K562 (cell line): ENCODE measurements at regions not wholly inside any gene's neighbourhood (a gene's known extent, or its start where the extent isn't known, plus 50 kb on each side); places are given as distances from the start of the nearest gene placed in this dataset.

Experiments
- ATAC-seq: fragments of 200-7000 bp; cut with Tn5 transposase; 3 replicates; pipeline ENCODE4 v1.9.1; 2020; ENCODE audit warnings: moderate library complexity
- BruUV-seq: library from RNA; stranded (reverse); fragments of 400-500 nt; replicated peaks from 2 replicates; lab custom pipeline; 2021; lab: Mats Ljungman, UMichigan
- CTCF ChIA-PET: fragments of 300-600 bp; formaldehyde crosslinking; extraction: SDS; loops from one replicate; lab custom pipeline; 2021; ENCODE audit warnings: low intra/inter-chr PET ratio; lab: Yijun Ruan, JAX
- POLR2A ChIA-PET: fragments of 300-600, 350-650 bp; sonication (Branson Sonifier 250); formaldehyde crosslinking; extraction: SDS; loops from one replicate; lab custom pipeline; 2021; ENCODE audit warnings: antibody characterized with exemption, inconsistent platforms; lab: Yijun Ruan, JAX
- DNase-seq, 4 experiments: peaks; one replicate each; pipeline versions ENCODE4 v3.0.0 to v3.0.0-alpha.2; 2011 to 2018; ENCODE audit warnings: low spot score in 3 of 4, mixed read lengths in 3 of 4; ENCODE audit errors: extremely low read depth in 1 of 4
- FAIRE-seq: peaks from 2 replicates; lab custom pipeline; 2011; peaks lifted over from hg19 to GRCh38; lab: Jason Lieb, UNC
- H2AFZ ChIP-seq: 2 replicates; pipeline ENCODE4 v1.6.0; 2011; ENCODE audit warnings: low read depth, low read length, control low read depth, inconsistent platforms
- H3K27ac ChIP-seq: fragments of 200-600 bp; 3 replicates; pipeline ENCODE4 v1.8.0; 2011; ENCODE audit warnings: low read depth, mild to moderate bottlenecking, control low read depth, inconsistent platforms, low read length, moderate library complexity, mixed read lengths; ENCODE audit errors: extremely low read depth
- H3K27me3 ChIP-seq, 2 experiments: fragments of 300-600 bp in 1 of 2; 2 replicates in 1 of 2; 3 replicates in 1 of 2; pipeline versions ENCODE4 v1.6.0 to v1.8.0; 2011; ENCODE audit warnings: inconsistent platforms in 2 of 2, low read length in 2 of 2, mild to moderate bottlenecking in 1 of 2, mixed read lengths in 1 of 2, moderate library complexity in 1 of 2; ENCODE audit not compliant: control insufficient read depth in 2 of 2, insufficient read depth in 2 of 2
- H3K36me3 ChIP-seq: fragments of 300-600 bp; 3 replicates; pipeline ENCODE4 v1.8.0; 2011; ENCODE audit warnings: mild to moderate bottlenecking, low read length, inconsistent platforms; ENCODE audit not compliant: control insufficient read depth, insufficient read depth
- H3K4me1 ChIP-seq, 2 experiments: fragments of 200-600 bp in 1 of 2; replicated peaks in 1 of 2; 2 replicates in 1 of 2; 3 replicates in 1 of 2; pipeline versions ENCODE4 v1.5.1 to v1.8.0; 2011; ENCODE audit warnings: inconsistent platforms in 2 of 2, low read length in 2 of 2, mild to moderate bottlenecking in 1 of 2, mixed read lengths in 1 of 2, moderate library complexity in 1 of 2; ENCODE audit not compliant: control insufficient read depth in 2 of 2, insufficient read depth in 2 of 2
- H3K4me2 ChIP-seq: 2 replicates; pipeline ENCODE4 v1.6.1; 2011; ENCODE audit warnings: low read length, control low read depth, inconsistent platforms, mixed read lengths; ENCODE audit not compliant: insufficient read depth
- H3K4me3 ChIP-seq: fragments of 200-600 bp; sonication (generic), shearing (Covaris generic); 2 replicates; pipeline ENCODE4 v1.5.1; 2016; ENCODE audit warnings: control low read depth, inconsistent platforms
- H3K79me2 ChIP-seq: fragments of 200-600 bp; 3 replicates; pipeline ENCODE4 v1.8.0; 2011; ENCODE audit warnings: low read length, inconsistent platforms; ENCODE audit not compliant: control insufficient read depth, insufficient read depth
- H3K9ac ChIP-seq, 2 experiments: 2 replicates each; pipeline versions ENCODE4 v1.6.0 to v1.6.1; 2011; ENCODE audit warnings: low read depth in 2 of 2, low read length in 2 of 2, control low read depth in 1 of 2, inconsistent platforms in 1 of 2, mild to moderate bottlenecking in 1 of 2, mixed read lengths in 1 of 2; ENCODE audit not compliant: insufficient read depth in 1 of 2
- H3K9me1 ChIP-seq: one replicate; pipeline ENCODE4 v1.6.0; 2011; ENCODE audit warnings: inconsistent platforms, mild to moderate bottlenecking, low read length, moderate library complexity; ENCODE audit not compliant: control insufficient read depth, insufficient read depth
- H3K9me3 ChIP-seq: replicated peaks from 2 replicates; pipeline ENCODE4 v1.5.1; 2011; ENCODE audit warnings: low read depth, low read length, inconsistent platforms; ENCODE audit not compliant: control insufficient read depth, insufficient read depth
- H4K20me1 ChIP-seq: replicated peaks from 2 replicates; pipeline ENCODE4 v1.6.1; 2011; ENCODE audit warnings: low read length, inconsistent platforms, mixed read lengths; ENCODE audit not compliant: control insufficient read depth, insufficient read depth
- GTF2A2 ChIP-seq: IDR thresholded peaks from 2 replicates; pipeline ENCODE4 v1.6.1; 2016; ENCODE audit warnings: mild to moderate bottlenecking, missing genetic modification characterization, missing compliant biosample characterization
- NCOA1 ChIP-seq: fragments of 450-650 bp; IDR thresholded peaks from 2 replicates; pipeline ENCODE4 v1.6.1; 2016; ENCODE audit warnings: low read depth
- NR2F6 ChIP-seq: fragments of 450-650 bp; formaldehyde crosslinking; IDR thresholded peaks from 2 replicates; pipeline ENCODE4 v1.4.0; 2020; ENCODE audit warnings: mild to moderate bottlenecking
- WGBS: fragments of 100-300 bp; shearing (Covaris generic); methylation state at CpG from one replicate; pipeline ENCODE4 v1.1.6; 2016; ENCODE audit warnings: low coverage, mixed read lengths; ENCODE audit not compliant: insufficient coverage; ENCODE audit errors: missing lambda C conversion rate; 5-methylcytosine and 5-hydroxymethylcytosine counted together
- in situ Hi-C: fragments of 300-500 bp; cut with MboI; formaldehyde crosslinking; loops from 4 replicates; pipeline ENCODE4 v1.15.0; 2018; ENCODE audit warnings: inconsistent platforms, mixed read lengths
- intact Hi-C: fragments of 100-400 bp; cut with micrococcal nuclease; formaldehyde crosslinking; loops from 2 replicates; pipeline ENCODE4 v1.14.2; 2022
- TF ChIP-seq, protein P1 (sequence below): sonication (generic); formaldehyde crosslinking; IDR thresholded peaks from 2 replicates; pipeline ENCODE4 v1.8.1; 2023; ENCODE audit warnings: mild to moderate bottlenecking, missing genetic modification reagents
- TF ChIP-seq, protein P2 (sequence below), 2 experiments: fragments of 200-800 bp in 1 of 2; sonication (Bioruptor generic) in 1 of 2; sonication (generic) in 1 of 2; formaldehyde crosslinking in 1 of 2; IDR thresholded peaks in 1 of 2; conservative IDR thresholded peaks in 1 of 2; 2 replicates each; pipeline versions ENCODE4 v1.5.0 to v1.6.1; 2016 to 2020; ENCODE audit warnings: missing compliant biosample characterization in 1 of 2, missing genetic modification characterization in 1 of 2, missing genetic modification reagents in 1 of 2

DNA sequence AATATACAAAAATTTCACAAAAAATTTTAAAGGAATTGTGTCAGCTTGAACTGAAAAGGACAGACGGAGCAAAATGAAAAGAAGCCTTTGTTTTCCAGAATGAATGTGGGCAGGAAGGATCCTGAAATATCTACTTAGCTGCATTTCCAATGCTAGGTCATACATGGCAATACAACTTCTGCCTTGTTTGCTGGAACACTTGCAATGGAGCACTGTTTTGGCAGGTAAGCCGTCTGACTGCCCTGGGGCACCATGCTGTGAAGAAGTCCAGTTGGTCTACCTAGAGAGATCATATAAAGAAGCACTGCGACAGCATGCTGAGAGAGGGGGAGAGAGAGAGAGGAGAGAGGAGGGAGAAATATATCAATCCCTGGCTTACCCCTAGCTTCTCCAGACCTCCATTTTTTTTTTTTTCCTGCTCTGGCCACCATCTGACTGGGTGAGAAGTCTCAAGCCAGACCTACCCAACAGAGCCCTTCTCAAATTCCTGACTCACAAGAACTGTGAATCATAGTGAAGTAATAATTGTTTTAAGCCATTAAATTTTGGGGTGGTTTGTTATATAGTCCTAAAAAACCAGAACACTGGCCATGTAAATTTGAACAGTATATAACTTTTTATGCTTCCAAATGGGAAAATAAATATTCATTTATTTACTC lies 97.1 kb upstream of the PRICKLE1 start:
- Histone ChIP-seq H3K36me3 (no peaks in the 10 kb centered on the region), H2AFZ (no peak overlapping the region), H3K79me2 (no peaks in the 10 kb centered on the region), H3K4me1 (no peaks in the 10 kb centered on the region), H3K27ac (no peak overlapping the region), H3K9ac (no peak overlapping the region), H3K9me3 (no peaks in the 10 kb centered on the region), H3K27me3 (no peaks in the 10 kb centered on the region), H3K4me2 (no peak overlapping the region), H3K9me1 (no peaks in the 10 kb centered on the region), H4K20me1 (no peaks in the 10 kb centered on the region), H3K4me3 (no peak overlapping the region)
- no TSS peak for BruUV-seq
- TF ChIP-seq GTF2A2 (tag) (no peak), NR2F6 (CRISPR knock-in tag) (no peak), NCOA1 (no peak)
- TF ChIP-seq, protein P1, sequence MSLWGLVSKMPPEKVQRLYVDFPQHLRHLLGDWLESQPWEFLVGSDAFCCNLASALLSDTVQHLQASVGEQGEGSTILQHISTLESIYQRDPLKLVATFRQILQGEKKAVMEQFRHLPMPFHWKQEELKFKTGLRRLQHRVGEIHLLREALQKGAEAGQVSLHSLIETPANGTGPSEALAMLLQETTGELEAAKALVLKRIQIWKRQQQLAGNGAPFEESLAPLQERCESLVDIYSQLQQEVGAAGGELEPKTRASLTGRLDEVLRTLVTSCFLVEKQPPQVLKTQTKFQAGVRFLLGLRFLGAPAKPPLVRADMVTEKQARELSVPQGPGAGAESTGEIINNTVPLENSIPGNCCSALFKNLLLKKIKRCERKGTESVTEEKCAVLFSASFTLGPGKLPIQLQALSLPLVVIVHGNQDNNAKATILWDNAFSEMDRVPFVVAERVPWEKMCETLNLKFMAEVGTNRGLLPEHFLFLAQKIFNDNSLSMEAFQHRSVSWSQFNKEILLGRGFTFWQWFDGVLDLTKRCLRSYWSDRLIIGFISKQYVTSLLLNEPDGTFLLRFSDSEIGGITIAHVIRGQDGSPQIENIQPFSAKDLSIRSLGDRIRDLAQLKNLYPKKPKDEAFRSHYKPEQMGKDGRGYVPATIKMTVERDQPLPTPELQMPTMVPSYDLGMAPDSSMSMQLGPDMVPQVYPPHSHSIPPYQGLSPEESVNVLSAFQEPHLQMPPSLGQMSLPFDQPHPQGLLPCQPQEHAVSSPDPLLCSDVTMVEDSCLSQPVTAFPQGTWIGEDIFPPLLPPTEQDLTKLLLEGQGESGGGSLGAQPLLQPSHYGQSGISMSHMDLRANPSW (CRISPR knock-in tag): no peak
- TF ChIP-seq, protein P2, sequence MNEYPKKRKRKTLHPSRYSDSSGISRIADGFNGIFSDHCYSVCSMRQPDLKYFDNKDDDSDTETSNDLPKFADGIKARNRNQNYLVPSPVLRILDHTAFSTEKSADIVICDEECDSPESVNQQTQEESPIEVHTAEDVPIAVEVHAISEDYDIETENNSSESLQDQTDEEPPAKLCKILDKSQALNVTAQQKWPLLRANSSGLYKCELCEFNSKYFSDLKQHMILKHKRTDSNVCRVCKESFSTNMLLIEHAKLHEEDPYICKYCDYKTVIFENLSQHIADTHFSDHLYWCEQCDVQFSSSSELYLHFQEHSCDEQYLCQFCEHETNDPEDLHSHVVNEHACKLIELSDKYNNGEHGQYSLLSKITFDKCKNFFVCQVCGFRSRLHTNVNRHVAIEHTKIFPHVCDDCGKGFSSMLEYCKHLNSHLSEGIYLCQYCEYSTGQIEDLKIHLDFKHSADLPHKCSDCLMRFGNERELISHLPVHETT (CRISPR knock-in tag; conservative IDR thresholded peaks at IDR 0.05 in 1 of 2, IDR thresholded peaks at IDR 0.05 in 1 of 2): no peak
- intact Hi-C loops (no loop called here), in situ Hi-C loops (no loop called here)
- no peak for DNase-seq
- WGBS: 2% methylated on average over 3 of the region's 3 CpGs
- no peak for FAIRE-seq
- ChIA-PET POLR2A (no interaction called here), CTCF (no interaction called here)
- ATAC-seq: no peak
